GM18951 (cell line): ENCODE measurements at regions not wholly inside any gene's neighbourhood (a gene's known extent, or its start where the extent isn't known, plus 50 kb on each side); places are given as distances from the start of the nearest gene placed in this dataset.

Experiments used
- POLR2A ChIP-seq: IDR thresholded peaks from 4 replicates; pipeline ENCODE4 v1.6.1; 2011; ENCODE audit warnings: mild to moderate bottlenecking; ENCODE audit not compliant: insufficient read length, insufficient read depth; ENCODE audit errors: extremely low read depth
- in situ Hi-C: fragments of 300-500 bp; cut with MboI; formaldehyde crosslinking; loops from one replicate; pipeline ENCODE4 v1.12.0; 2022; ENCODE audit warnings: low sequenced_read_pairs, mixed read lengths, inconsistent platforms; ENCODE audit not compliant: unreplicated experiment

DNA sequence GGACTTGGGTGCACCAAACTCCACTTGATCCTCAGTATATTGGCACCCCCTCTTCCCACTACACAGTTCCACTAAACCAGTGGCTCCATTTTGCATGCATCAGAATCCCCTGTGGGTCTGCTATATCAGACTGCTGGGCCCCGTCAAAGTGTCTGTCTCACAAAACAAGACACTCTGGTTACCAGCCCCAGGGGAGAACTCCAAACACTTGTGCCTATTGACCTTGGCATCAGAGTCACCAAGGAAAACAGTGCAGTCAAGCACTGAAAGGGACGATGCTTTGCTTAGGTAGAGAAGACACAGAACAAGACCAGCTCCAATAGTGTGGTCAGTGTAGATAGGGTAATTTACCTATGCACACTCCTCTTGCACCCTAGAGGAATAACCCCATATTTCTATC, 205.8 kb upstream of the RAI14 start:
- TF ChIP-seq POLR2A: no peak
- in situ Hi-C loops: loop anchor here (25.0 kb wide), 1 partner anchor 1013 kb away; the partner anchor contains the start of gene TARS1

DNA sequence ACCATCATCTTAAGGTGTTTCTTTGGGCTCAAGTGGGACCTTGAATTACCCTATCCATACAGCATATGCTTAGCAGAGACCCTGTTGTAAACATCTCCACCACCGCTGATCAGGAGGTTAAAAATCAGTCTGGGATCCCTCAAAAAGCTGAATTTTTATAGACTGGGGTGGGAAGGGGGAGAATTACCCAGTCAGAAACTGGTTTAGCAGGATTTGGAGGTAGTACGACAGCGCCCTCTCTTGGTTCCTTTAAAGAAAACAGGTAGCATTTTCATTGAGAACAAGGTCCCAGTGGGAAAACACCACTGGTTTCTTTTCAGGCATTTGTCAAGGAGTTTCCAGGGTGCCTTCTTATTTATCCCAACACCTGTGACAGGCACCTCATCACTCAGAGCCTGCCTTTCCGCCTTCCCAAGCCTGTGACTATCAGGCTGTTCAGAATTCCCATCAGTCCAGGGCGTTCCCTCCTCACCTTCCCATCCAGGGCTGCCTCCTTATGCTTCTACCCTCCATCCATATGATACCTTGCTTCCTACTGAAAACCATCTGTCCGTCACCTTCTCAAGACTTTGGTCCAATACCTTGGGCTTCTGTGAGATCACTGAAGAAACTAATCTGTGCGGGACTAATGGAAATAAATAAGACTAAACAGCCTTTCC, 203.8 kb upstream of the RAI14 start:
- in situ Hi-C loops: loop anchor here (25.0 kb wide), 1 partner anchor 1015 kb away; the partner anchor contains the start of gene TARS1
- no peak for TF ChIP-seq POLR2A

DNA sequence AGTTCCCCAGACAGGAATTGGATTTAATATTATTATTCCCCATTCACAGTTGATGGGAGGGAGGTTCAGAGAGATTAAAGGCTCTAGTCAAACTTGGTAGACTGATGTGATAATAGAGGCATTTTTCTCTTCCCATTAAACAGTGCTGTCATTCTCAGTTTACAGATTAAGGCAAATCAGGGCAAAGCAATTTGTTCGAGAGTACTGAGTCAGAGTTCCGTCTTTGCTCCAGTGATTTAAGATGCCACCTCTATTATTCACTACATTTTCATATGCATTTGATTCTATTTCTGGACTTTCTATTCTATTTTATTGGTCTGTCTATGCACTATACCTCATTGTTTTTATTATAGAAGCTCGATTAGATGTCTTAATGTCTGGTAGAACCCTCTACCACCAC, 201.0 kb upstream of the RAI14 start:
- no peak for TF ChIP-seq POLR2A
- in situ Hi-C loops: loop anchor here (25.0 kb wide), 1 partner anchor 1018 kb away; the partner anchor contains the start of gene TARS1

DNA sequence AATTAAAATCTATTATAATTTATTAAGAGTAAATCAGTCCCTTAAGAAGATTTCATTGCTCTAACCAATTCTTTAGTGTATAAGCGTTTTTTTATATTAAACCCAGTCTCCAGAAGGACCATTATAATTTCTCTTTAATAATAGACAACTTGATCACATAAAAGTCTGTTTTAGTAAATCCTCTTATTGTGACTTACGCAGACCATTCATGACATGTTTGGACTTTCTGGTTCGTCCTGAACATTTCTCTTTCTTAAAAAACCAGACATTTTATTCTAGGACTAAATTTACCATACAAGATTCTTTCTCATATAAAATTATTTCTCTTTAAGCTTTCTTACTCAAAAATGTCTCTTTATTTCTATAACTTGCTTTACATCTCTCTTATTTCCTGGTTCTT, 196.2 kb upstream of the RAI14 start:
- in situ Hi-C loops: loop anchor here (10.0 to 25.0 kb wide), 3 partner anchors 265 to 1023 kb away; partner anchors contain the start of gene TARS1
- no peak for TF ChIP-seq POLR2A

DNA sequence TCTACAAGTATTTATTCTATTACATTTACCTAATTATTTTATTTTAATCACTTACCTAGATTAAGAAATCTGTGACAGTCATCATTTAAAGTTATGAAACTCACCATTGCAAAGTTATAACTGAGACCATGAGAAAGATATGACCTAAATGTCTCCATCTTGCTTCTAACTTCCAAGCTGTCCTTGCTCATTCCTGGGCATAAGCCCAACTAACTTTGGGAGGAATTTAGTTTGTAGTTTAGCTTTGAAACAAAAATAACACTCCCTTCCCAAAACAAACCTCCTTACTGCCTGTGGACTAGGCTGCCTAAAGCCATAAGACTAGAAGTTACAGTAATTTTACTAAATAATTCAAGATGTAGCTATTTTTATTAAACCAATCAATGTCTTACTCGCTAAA, 195.6 kb upstream of the RAI14 start:
- in situ Hi-C loops: loop anchor here (10.0 to 25.0 kb wide), 3 partner anchors 266 to 1023 kb away; partner anchors contain the start of gene TARS1
- no peak for TF ChIP-seq POLR2A

DNA sequence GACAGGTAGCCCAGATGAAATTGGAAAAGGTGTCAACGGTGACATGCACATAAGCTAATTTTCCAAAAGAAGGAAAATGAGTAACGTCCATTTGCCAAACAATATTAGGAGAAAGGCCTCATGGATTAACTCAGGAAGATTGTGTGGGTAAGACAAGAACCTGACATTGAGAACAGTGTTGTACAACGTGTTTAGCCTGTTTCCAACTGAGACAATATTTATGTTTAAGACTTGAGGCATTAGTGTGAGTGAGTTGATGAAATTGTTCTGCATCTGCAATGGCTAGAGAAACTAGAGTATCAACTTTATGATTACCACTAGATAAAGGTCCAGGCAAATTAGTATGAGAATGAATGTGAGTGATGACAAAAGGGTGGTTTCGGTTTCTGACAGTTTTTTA, 191.3 kb upstream of the RAI14 start:
- in situ Hi-C loops: loop anchor here (10.0 to 25.0 kb wide), 3 partner anchors 270 to 1028 kb away; partner anchors contain the start of gene TARS1
- no peak for TF ChIP-seq POLR2A

DNA sequence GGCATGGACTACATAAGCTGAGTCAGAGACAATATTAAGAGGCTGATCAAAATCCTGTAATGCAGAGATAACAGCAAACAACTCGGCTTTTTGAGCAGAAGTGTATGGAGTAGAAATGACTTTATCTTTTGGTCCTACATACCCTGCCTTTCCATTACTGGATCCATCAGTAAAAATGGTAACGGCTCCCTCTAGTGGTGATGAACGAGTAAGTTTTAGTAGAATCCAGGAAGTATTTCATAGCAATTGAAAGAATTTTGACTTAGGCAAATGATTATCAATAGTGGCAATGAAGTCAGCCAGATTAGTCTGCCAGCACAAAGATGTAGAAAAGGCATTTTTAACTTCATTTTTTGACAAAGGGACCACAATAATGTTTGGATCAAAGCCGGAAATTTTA, 190.8 kb upstream of the RAI14 start:
- in situ Hi-C loops: loop anchor here (10.0 to 25.0 kb wide), 3 partner anchors 270 to 1028 kb away; partner anchors contain the start of gene TARS1

DNA sequence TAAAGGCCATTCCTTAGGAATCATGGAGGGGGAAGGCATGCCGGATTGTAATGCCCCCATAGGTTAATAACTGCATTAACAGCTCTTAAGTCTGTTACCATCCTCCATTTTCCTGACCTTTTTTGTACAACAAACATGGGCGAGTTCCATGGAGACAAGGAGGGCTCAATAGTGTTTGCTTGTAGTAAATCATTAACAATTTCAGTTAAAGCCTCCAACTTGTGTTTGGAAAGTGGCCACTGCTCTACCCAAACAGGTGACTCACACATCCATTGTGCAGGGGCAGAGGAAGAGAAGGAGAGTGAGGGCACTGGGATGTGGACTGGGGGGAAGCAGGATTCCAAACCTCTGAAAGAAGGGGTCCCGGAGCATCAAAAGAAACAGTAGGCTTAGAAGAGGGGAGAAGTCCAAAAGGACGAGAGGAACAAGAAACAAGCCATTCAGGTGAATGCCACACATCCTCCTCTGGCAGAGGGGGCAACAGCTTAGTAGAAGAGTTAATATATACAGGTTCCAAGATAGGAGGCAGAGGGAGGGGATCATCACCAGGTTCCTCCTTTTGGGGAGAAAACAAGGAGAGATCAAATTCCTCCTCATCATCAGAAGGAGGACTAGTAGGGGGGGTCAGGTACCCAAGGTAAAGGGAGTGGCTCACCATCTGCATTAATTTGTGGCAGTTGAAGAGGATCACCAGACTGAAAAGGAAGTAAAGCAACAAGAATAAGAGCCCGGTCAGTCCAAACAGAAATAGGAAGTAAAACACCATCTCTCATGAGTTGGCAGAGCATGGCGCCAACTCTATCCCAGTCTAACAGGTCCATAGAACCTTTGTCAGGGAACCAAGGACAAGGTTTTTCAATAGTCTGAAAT, 189.4 kb upstream of the RAI14 start:
- in situ Hi-C loops: loop anchor here (10.0 to 25.0 kb wide), 3 partner anchors 272 to 1029 kb away; partner anchors contain the start of gene TARS1

DNA sequence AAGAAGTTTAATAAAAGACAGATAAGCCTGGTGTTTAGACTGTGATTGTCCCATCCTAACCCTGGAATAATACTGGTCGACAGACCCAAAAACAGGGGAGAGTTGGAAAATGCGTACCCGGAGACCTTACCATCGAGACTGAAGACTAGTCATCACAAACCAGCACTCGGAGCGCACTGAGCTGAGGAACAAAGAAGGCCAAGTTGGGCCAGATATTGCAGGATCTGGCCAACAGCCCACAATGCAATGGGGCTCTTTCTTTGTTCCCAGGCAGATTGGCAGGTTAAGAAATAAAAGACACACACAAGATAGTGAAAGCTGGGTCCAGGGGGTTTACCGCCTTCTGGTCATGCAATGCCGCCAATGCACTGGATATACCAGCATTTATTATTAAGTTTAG, 188.7 kb upstream of the RAI14 start:
- in situ Hi-C loops: loop anchor here (10.0 to 25.0 kb wide), 3 partner anchors 273 to 1030 kb away; partner anchors contain the start of gene TARS1
- TF ChIP-seq POLR2A: no peak

DNA sequence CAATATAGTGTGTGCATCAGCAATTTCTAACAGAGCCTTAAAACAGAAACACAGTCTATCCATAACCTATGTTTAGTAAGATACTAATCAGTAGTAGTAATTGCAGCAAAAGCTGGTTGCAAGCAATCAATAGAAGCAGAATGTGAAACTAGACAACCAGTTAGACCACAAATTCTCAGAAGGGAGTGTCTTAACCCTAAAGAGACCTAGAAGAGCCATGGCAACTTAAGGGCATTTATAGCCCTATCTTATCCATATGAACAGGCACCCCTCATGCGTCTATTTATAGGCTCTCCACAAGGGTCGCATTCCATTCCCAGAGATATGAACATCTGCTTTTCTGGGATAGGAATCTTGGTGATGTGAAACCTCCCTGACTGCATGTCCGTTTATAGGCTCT, 188.1 kb upstream of the RAI14 start:
- in situ Hi-C loops: loop anchor here (10.0 to 25.0 kb wide), 3 partner anchors 273 to 1031 kb away; partner anchors contain the start of gene TARS1

DNA sequence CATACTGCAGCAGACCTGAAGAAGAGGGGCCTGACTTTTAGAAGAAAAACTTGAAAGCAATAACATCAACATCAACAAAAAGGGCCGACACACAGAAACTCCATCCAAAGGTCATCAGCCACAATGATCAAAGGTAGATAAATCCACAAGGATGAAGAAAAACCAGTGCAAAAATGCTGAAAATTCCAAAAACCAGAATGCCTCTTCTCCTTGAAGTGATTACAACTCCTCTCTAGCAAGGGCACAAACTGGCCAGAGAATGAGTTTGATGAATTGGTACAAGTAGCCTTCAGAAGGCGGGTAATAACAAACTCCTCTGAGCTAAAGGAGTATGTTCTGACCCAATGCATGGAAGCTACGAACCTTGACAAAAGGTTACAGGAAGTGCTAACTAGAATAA, 186.2 kb upstream of the RAI14 start:
- no peak for TF ChIP-seq POLR2A
- in situ Hi-C loops: loop anchor here (10.0 to 25.0 kb wide), 3 partner anchors 275 to 1033 kb away; partner anchors contain the start of gene TARS1

DNA sequence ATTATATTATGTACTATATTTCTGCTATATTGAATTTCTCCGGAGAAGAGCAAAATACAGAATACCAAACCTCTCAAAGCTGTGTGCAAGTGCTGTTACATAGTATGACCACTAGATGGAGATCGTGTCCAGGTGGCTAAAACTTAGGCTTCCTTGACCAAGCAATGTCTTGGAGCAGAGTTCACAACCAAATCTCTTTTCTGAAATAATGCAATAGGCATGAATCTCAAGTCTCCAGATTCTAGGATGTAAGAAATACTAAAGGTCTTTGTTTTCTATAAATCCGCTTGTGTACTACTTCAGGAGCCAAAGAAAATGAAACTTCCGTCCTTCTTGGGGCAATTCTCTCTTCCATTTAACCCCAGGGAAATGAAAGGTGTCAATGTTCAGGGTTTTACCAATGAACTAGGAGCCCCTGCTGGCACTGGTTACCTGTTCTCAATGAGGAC, 181.5 kb upstream of the RAI14 start:
- in situ Hi-C loops: loop anchor here (25.0 kb wide), 2 partner anchors 438 to 1037 kb away; partner anchors contain the start of genes BRIX1, RAD1 and TARS1
- no peak for TF ChIP-seq POLR2A

DNA sequence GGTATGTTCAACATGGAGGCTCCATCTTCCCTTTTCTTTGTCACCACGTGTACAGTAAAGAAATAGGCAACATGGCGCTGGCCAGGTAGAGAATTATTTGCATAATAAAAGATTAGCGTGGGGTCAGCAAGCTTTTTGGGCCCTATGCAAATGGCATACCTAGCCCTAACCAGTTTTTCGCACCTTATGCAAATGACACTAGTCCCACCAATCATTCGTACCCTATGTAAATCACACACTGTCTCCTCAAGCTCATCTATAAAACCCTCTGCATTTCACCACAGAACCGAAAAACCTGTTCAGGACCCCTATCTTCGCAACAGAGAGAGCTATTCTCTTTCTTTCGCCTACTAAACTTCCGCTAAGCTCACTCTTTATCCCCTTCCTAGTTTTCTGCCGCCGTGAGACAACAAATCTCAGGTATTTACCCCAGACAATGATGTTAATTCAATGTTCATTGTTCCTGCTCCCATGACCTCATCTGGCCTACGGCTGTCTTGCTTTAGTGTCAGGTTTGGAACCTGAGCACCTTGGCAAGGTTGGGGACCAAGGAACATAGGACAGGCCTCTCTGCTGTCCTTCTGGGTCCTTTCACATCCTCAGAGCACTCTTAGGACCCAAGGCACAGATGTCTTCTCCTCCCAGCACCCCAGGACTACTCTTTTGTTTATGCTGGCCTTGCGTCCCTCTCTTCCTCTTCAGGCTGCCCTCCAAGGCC, 180.7 kb upstream of the RAI14 start:
- in situ Hi-C loops: loop anchor here (25.0 kb wide), 1 partner anchor 437 kb away; the partner anchor contains the start of genes BRIX1 and RAD1
- TF ChIP-seq POLR2A: no peak
